ENCODE measurements at regions not wholly inside any gene's neighbourhood (a gene's known extent, or its start where the extent isn't known, plus 50 kb on each side); places are given as distances from the start of the nearest gene placed in this dataset.

DNA sequence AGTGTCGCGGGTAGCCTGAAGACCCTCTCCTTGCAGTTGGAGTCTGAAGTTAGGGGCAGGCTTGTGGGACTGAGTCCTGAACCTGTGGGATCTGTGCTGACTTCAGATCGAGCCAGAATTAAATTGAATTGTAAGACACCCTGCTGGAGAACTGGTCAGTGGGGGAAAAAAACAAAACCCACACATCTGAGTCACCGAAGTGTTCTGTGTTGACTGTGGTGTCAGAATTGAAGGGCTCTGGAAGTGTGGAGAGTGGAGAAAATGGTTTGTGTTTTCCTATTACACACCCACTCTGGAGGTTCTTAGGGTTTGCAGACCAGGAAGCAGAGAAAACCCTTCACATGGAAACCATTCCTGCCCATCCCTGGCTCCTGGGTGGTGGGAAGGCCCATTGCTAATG, 209.5 kb upstream of the GALNT2 start:
- intact Hi-C loops (cut with DNase I), result no loop called here
- Histone ChIP-seq H3K27ac (no peak overlapping the region), H3K4me3 (no peak overlapping the region), H3K36me3 (replicated peaks in 1 of 2) (no peaks in the 10 kb centered on the region), H3K4me1 (replicated peaks in 1 of 2) (no peaks in the 10 kb centered on the region), H3K27me3 (no peaks in the 10 kb centered on the region), H3K9me3 (replicated peaks in 1 of 3) (no peaks in the 10 kb centered on the region)
- no peak for DNase-seq
- 89 to 93% (median 93%) methylated on average over 4 of the region's 4 CpGs for WGBS, 4 donors
- TF ChIP-seq, protein P1, sequence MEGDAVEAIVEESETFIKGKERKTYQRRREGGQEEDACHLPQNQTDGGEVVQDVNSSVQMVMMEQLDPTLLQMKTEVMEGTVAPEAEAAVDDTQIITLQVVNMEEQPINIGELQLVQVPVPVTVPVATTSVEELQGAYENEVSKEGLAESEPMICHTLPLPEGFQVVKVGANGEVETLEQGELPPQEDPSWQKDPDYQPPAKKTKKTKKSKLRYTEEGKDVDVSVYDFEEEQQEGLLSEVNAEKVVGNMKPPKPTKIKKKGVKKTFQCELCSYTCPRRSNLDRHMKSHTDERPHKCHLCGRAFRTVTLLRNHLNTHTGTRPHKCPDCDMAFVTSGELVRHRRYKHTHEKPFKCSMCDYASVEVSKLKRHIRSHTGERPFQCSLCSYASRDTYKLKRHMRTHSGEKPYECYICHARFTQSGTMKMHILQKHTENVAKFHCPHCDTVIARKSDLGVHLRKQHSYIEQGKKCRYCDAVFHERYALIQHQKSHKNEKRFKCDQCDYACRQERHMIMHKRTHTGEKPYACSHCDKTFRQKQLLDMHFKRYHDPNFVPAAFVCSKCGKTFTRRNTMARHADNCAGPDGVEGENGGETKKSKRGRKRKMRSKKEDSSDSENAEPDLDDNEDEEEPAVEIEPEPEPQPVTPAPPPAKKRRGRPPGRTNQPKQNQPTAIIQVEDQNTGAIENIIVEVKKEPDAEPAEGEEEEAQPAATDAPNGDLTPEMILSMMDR (IDR thresholded peaks at IDR 0.05), result no peak
- TF ChIP-seq POLR2A (IDR thresholded peaks at IDR 0.05), result no peak

DNA sequence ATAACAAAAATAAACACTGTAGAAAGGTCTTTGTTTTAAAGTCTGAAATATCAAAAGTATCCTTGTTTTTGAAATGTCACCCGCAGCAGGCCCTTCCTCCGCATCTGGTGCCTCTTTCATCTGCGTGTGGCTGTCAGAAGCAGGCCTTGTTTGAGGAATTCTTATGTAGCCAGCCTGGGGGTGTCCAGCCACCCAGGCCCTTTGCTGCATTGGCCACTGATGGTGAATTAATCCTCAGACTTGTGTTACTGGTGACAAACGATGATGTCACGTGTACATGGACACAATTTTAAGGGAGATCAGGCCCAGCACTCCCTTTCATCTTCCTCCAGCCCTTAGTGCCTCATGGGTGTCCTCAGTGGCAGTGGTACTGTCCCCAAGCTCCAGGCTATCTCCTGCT, 208.0 kb upstream of the GALNT2 start:
- Histone ChIP-seq H3K4me1 (replicated peaks in 1 of 2) (no peaks in the 10 kb centered on the region), H3K27ac (no peak overlapping the region), H3K9me3 (replicated peaks in 1 of 3) (no peaks in the 10 kb centered on the region), H3K4me3 (no peak overlapping the region), H3K36me3 (replicated peaks in 1 of 2) (no peaks in the 10 kb centered on the region), H3K27me3 (no peaks in the 10 kb centered on the region)
- no peak for TF ChIP-seq POLR2A (IDR thresholded peaks at IDR 0.05)
- TF ChIP-seq, protein P1 (IDR thresholded peaks at IDR 0.05), result no peak
- no peak for DNase-seq
- intact Hi-C loops (cut with DNase I), result no loop called here
- WGBS, 4 donors, result 80 to 92% (median 84%) methylated on average over 5 of the region's 5 CpGs

DNA sequence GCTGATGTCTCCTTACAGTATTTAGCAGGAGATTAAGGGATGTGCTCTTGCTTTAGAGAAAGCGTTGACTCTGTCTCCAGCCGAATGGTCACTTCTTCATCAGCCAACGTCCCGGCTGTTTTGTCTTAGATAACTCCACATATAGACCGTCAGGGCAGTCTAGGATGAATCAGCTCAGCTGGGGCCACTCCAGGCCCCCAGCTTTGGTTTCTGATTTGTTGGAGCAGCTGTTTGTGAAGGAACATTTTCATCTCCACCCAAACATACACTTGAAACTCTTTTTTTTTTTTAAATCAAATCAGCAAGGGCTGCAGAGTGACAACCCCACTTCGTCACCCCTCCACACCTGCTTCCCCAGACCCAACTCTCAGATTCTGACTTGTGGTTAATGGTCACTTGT, 206.1 kb upstream of the GALNT2 start:
- no peaks in the 10 kb centered on the region for H3K4me1 ChIP-seq (replicated peaks in 1 of 2)
- no peaks in the 10 kb centered on the region for H3K9me3 ChIP-seq (replicated peaks in 1 of 3)
- intact Hi-C loops (cut with DNase I), result no loop called here
- TF ChIP-seq POLR2A (IDR thresholded peaks at IDR 0.05), result no peak
- TF ChIP-seq, protein P1 (IDR thresholded peaks at IDR 0.05), result no peak
- DNase-seq, result no peak
- no peak overlapping the region for H3K27ac ChIP-seq
- H3K36me3 ChIP-seq (replicated peaks in 1 of 2), result no peaks in the 10 kb centered on the region
- no peak overlapping the region for H3K4me3 ChIP-seq
- H3K27me3 ChIP-seq, result no peaks in the 10 kb centered on the region
- 88 to 94% (median 91%) methylated on average over 6 of the region's 6 CpGs for WGBS, 4 donors

DNA sequence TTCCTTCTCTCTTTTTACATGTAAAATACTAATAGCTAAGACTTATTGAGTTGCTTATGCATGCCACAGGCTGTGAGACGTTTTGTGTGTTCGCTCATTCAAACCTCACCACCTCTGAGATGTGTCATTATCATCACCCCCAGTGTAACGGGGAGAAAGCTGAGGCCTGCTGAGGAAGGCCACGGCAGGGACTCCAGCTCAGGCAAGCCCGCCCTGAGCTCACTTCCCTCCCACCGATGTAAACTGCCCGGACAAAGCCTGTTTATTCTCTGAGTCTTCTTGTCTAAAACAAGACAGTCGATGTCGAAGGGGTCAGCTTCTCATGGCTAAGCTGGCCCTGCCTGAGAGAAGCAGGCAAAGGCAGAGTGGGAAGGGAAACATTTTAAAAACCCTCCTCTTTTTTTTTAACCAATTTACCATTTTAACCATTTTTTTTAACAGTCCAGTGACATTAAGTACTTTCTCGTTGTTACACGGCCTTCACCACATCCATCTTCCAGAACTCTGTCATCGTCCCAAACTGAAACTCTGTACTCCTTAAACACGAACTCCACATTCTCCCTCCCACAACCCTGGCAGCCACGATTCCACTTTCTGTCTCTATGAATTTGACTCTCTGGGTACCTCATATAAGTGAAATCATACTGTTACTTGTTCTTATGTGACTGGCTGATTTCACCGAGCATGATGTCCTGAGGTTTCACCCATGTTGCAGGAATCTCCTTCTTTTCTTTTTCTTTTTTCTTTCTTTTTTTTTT, 204.8 kb upstream of the GALNT2 start:
- WGBS, 4 donors, result 69 to 75% (median 71%) methylated on average over 15 of the region's 15 CpGs
- no peak overlapping the region for H3K4me3 ChIP-seq
- H3K27me3 ChIP-seq, result no peaks in the 10 kb centered on the region
- H3K36me3 ChIP-seq (replicated peaks in 1 of 2), result no peaks in the 10 kb centered on the region
- H3K27ac ChIP-seq, result peak overlapping the region in 1 of 5 donors; percentile 14
- no peaks in the 10 kb centered on the region for H3K4me1 ChIP-seq (replicated peaks in 1 of 2)
- DNase-seq, result no peak
- no peaks in the 10 kb centered on the region for H3K9me3 ChIP-seq (replicated peaks in 1 of 3)
- intact Hi-C loops (cut with DNase I), result no loop called here
- TF ChIP-seq, protein P1 (IDR thresholded peaks at IDR 0.05), result no peak
- no peak for TF ChIP-seq POLR2A (IDR thresholded peaks at IDR 0.05)
